ENCODE measurements at regions not wholly inside any gene's neighbourhood (a gene's known extent, or its start where the extent isn't known, plus 50 kb on each side); places are given as distances from the start of the nearest gene placed in this dataset.

- TF ChIP-seq CTCF (IDR thresholded peaks at IDR 0.05 in 8 of 11, conservative IDR thresholded peaks at IDR 0.05 in 3 of 11) (no peak), POLR2A (IDR thresholded peaks at IDR 0.05) (no peak), POLR2AphosphoS5 (IDR thresholded peaks at IDR 0.05) (no peak)
These were observed 146.9 kb downstream of the MIS18A start for GRCh38 chr21:32131960-32132359.

Measured in spleen (tissue), 7 donors.